Fibroblast of skin of left biceps (primary cell): ENCODE measurements at regions not wholly inside any gene's neighbourhood (a gene's known extent, or its start where the extent isn't known, plus 50 kb on each side); places are given as distances from the start of the nearest gene placed in this dataset.
"Not testable (repeated sequence)": the region's sequence is repeated elsewhere in the genome, so short reads cannot be mapped to it uniquely, and the experiment has no call there.

Experiments used
- DNase-seq, 2 experiments: peaks; one replicate each; pipeline ENCODE4 v3.0.0-alpha.2; 2013; ENCODE audit warnings: low read depth in 2 of 2

- no peak for DNase-seq
Measured at GRCh38 chr1:172717722-172718465, 59.0 kb downstream of the FASLG start.

GRCh38 chr1:172719066-172719627 lies 60.2 kb downstream of the FASLG start:
- DNase-seq: peak; percentile 28 to 42

- DNase-seq: peak in 1 of 2 experiments; percentile 2
Measured at GRCh38 chr1:172719694-172720138, 60.8 kb downstream of the FASLG start.

- DNase-seq: no peak
Measured at GRCh38 chr1:172720339-172720738, 61.4 kb downstream of the FASLG start.

- peak in 1 of 2 experiments; percentile 24 for DNase-seq
Measured at GRCh38 chr1:172723251-172723650, 64.3 kb downstream of the FASLG start.

- DNase-seq: no peak
Measured at GRCh38 chr1:172724232-172724631, 65.3 kb downstream of the FASLG start.

GRCh38 chr1:172724765-172725613 lies 66.1 kb downstream of the FASLG start:
- DNase-seq: no peak

GRCh38 chr1:172726740-172727139 lies 67.8 kb downstream of the FASLG start:
- DNase-seq: no peak

GRCh38 chr1:172727275-172727857 lies 68.5 kb downstream of the FASLG start:
- no peak for DNase-seq

- no peak for DNase-seq
Measured at GRCh38 chr1:172727956-172728603, 69.2 kb downstream of the FASLG start.

- DNase-seq: not testable (repeated sequence)
Measured at GRCh38 chr1:172728705-172729104, 69.8 kb downstream of the FASLG start.

GRCh38 chr1:172732427-172732826 lies 73.5 kb downstream of the FASLG start:
- DNase-seq: no peak

- no peak for DNase-seq
Measured at GRCh38 chr1:172733815-172734214, 74.9 kb downstream of the FASLG start.

GRCh38 chr1:172738389-172738788 lies 79.5 kb downstream of the FASLG start:
- no peak for DNase-seq

- DNase-seq: no peak
Measured at GRCh38 chr1:172742599-172743500, 83.9 kb downstream of the FASLG start.

GRCh38 chr1:172745014-172745413 lies 86.1 kb downstream of the FASLG start:
- DNase-seq: peak; percentile 45 to 52

- DNase-seq: peak; percentile 71 to 74
Measured at GRCh38 chr1:172746091-172746949, 87.4 kb downstream of the FASLG start.

GRCh38 chr1:172748201-172748600 lies 89.3 kb downstream of the FASLG start:
- no peak for DNase-seq

- DNase-seq: no peak
Measured at GRCh38 chr1:172751683-172752082, 92.8 kb downstream of the FASLG start.

GRCh38 chr1:172753964-172754363 lies 95.1 kb downstream of the FASLG start:
- no peak for DNase-seq
